ENCODE measurements at regions not wholly inside any gene's neighbourhood (a gene's known extent, or its start where the extent isn't known, plus 50 kb on each side); places are given as distances from the start of the nearest gene placed in this dataset.

- TF ChIP-seq CTCF (IDR thresholded peaks at IDR 0.05; ENCODE audit: poor library complexity) = no peak
- TF ChIP-seq EZH2 (IDR thresholded peaks at IDR 0.05; ENCODE audit: borderline replicate concordance) = no peak
- TF ChIP-seq EZH2phosphoT487 (IDR thresholded peaks at IDR 0.05; ENCODE audit: low read depth, severe bottlenecking, unreplicated experiment) = no peak
Observed at GRCh38 chr1:229150518-229150917, 120.4 kb upstream of the RAB4A start.

All from hepatocyte (in vitro differentiated cells).